ENCODE measurements at regions not wholly inside any gene's neighbourhood (a gene's known extent, or its start where the extent isn't known, plus 50 kb on each side); places are given as distances from the start of the nearest gene placed in this dataset.

DNA sequence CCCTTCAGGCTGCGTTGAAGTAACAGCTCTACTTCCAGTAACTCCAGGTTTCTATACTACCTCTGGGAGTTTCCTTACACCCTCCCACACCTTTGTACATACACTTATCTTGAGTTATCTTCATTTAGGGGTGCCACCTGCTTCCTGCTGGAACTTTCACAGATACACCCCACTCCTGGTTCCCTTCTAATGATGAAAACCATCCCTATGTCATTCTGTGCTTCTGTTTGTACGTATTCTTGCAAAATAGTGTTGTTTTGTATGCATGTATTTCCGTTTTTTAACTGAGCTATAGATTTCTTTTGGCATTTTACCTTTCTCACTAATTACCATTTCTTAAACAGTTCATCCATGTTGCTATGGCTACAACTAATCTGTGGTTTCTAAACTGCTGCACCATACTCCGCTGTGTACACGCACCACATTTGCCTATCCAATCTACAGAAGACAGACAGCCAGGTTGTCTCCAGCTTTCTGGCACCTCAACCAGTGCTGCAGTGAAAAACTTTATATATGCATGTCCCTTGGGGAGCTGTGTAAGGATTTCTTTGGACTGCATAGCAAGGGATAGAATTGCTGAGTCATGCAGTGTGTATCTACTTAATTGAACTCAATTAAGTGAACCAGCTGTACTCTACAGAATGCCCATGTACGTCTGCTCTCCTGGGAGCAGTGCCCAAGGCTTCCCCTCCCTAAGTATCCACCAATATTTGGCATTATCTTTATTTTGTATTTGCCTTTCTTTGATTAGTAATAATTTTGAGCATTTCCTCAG, 61.4 kb upstream of the ST8SIA2 start:
- H2AK9ac ChIP-seq (replicated peaks; ENCODE audit: low read depth, low read length, poor library complexity) = no peak overlapping the region
- H3K4me3 ChIP-seq (ENCODE audit: insufficient read depth, low read depth, low read length) = no peak overlapping the region
- no peak overlapping the region for H4K8ac ChIP-seq (ENCODE audit: low read depth in 2 of 2, low read length in 2 of 2)
- no peaks in the 10 kb centered on the region for H4K20me1 ChIP-seq (ENCODE audit: insufficient read depth, low read length)
- no peak for ATAC-seq (ENCODE audit: low read depth)
- no peak for DNase-seq
- no peak overlapping the region for H3K23ac ChIP-seq (ENCODE audit: low read depth, low read length)
- no peak overlapping the region for H2BK5ac ChIP-seq (ENCODE audit: low read depth, low read length, poor library complexity, severe bottlenecking)
- no peak overlapping the region for H4K91ac ChIP-seq (ENCODE audit: insufficient read depth, low read depth, low read length)
- H3K9ac ChIP-seq (ENCODE audit: low read depth, low read length) = no peak overlapping the region
- H3K18ac ChIP-seq (ENCODE audit: low read depth, low read length) = no peak overlapping the region
- dilution Hi-C loops (cut with HindIII; ENCODE audit: low sequenced_read_pairs, unreplicated experiment) = no loop called here
- no peak overlapping the region for H2BK15ac ChIP-seq (ENCODE audit: low read depth, low read length)
- H3K79me1 ChIP-seq (ENCODE audit: low read depth in 1 of 2, low read length in 2 of 2) = no peaks in the 10 kb centered on the region
- intact Hi-C loops (cut with micrococcal nuclease) = no loop called here
- no peaks in the 10 kb centered on the region for H3K4me1 ChIP-seq (ENCODE audit: control insufficient read depth, insufficient read depth, low read length)
- CTCF ChIA-PET = no interaction called here
- H3K9me1 ChIP-seq (ENCODE audit: insufficient read depth, low read length) = no peaks in the 10 kb centered on the region
- in situ Hi-C loops (cut with MboI; ENCODE audit: low sequenced_read_pairs) = no loop called here
- no peak overlapping the region for H2BK120ac ChIP-seq (ENCODE audit: low read depth, low read length)
- POLR2A ChIA-PET (ENCODE audit: unreplicated experiment) = interaction anchor here (0.5 kb wide), 1 partner anchor 272 kb away, joined by 7 read pairs; no protein-coding TSS in a partner anchor
- no peak overlapping the region for H3K56ac ChIP-seq (ENCODE audit: extremely low read depth, insufficient read depth, low read length)
- 40% methylated on average over 1 of the region's 6 CpGs; no CpG with 5 or more reads in 1 of the 2 experiments for WGBS, 2 experiments (ENCODE audit: extremely low coverage in 2 of 2, insufficient read length in 1 of 2)
- no peaks in the 10 kb centered on the region for H3K36me3 ChIP-seq (ENCODE audit: control insufficient read depth, insufficient read depth, low read length)
- no TSS peak for BruUV-seq (replicated peaks)
- peaks cover 7% of the 10 kb centered on the region; the same call in 1 of the 2 replicates for H3K9me3 ChIP-seq (ENCODE audit: control insufficient read depth, insufficient read depth, low read length)
- no peak overlapping the region for H4K5ac ChIP-seq (ENCODE audit: low read depth, low read length)
- no peak overlapping the region for H3K4ac ChIP-seq (ENCODE audit: low read depth, low read length)
- no peak overlapping the region for H3K14ac ChIP-seq (replicated peaks; ENCODE audit: low read depth, low read length)
- H2BK20ac ChIP-seq (ENCODE audit: low read depth, low read length) = no peak overlapping the region
- H2AK5ac ChIP-seq (ENCODE audit: low read depth, low read length) = no peak overlapping the region
- no peak overlapping the region for H3K4me2 ChIP-seq (ENCODE audit: low read depth, low read length)
- TF ChIP-seq CEBPB (IDR thresholded peaks at IDR 0.05; ENCODE audit: low read depth, low read length) (no peak), MAFK (IDR thresholded peaks at IDR 0.05; ENCODE audit: low read depth, low read length) (peak; percentile 44), NFE2L2 (IDR thresholded peaks at IDR 0.05; ENCODE audit: low read depth, low read length) (peak; percentile 92)
- no peak overlapping the region for H3K27ac ChIP-seq (ENCODE audit: insufficient read depth, low read length)
- H2AFZ ChIP-seq (replicated peaks; ENCODE audit: low read length, poor library complexity) = no peak overlapping the region
- H3K27me3 ChIP-seq (ENCODE audit: control insufficient read depth, insufficient read depth, low read length) = no peaks in the 10 kb centered on the region

Measured in IMR-90 (cell line).